GM12875 (cell line): ENCODE measurements at regions not wholly inside any gene's neighbourhood (a gene's known extent, or its start where the extent isn't known, plus 50 kb on each side); places are given as distances from the start of the nearest gene placed in this dataset.

Experiments used
- H3K4me3 ChIP-seq: one replicate; pipeline ENCODE4 v1.5.1; 2011; ENCODE audit warnings: low read depth, low read length, control low read depth
- TF ChIP-seq, protein P1 (sequence below): IDR thresholded peaks from 2 replicates; pipeline ENCODE4 v1.5.1; 2011; ENCODE audit warnings: low read depth, mild to moderate bottlenecking, control low read depth, inconsistent platforms, low read length, moderate library complexity, borderline replicate concordance; ENCODE audit not compliant: insufficient read depth

- H3K4me3 ChIP-seq = no peak overlapping the region
- TF ChIP-seq, protein P1, sequence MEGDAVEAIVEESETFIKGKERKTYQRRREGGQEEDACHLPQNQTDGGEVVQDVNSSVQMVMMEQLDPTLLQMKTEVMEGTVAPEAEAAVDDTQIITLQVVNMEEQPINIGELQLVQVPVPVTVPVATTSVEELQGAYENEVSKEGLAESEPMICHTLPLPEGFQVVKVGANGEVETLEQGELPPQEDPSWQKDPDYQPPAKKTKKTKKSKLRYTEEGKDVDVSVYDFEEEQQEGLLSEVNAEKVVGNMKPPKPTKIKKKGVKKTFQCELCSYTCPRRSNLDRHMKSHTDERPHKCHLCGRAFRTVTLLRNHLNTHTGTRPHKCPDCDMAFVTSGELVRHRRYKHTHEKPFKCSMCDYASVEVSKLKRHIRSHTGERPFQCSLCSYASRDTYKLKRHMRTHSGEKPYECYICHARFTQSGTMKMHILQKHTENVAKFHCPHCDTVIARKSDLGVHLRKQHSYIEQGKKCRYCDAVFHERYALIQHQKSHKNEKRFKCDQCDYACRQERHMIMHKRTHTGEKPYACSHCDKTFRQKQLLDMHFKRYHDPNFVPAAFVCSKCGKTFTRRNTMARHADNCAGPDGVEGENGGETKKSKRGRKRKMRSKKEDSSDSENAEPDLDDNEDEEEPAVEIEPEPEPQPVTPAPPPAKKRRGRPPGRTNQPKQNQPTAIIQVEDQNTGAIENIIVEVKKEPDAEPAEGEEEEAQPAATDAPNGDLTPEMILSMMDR = no peak
These were observed 180.8 kb upstream of the BCOR start for GRCh38 chrX:40278340-40279090.

GRCh38 chrX:40277672-40278071, 179.9 kb upstream of the BCOR start:
- no peak overlapping the region for H3K4me3 ChIP-seq
- TF ChIP-seq, protein P1 = no peak

DNA sequence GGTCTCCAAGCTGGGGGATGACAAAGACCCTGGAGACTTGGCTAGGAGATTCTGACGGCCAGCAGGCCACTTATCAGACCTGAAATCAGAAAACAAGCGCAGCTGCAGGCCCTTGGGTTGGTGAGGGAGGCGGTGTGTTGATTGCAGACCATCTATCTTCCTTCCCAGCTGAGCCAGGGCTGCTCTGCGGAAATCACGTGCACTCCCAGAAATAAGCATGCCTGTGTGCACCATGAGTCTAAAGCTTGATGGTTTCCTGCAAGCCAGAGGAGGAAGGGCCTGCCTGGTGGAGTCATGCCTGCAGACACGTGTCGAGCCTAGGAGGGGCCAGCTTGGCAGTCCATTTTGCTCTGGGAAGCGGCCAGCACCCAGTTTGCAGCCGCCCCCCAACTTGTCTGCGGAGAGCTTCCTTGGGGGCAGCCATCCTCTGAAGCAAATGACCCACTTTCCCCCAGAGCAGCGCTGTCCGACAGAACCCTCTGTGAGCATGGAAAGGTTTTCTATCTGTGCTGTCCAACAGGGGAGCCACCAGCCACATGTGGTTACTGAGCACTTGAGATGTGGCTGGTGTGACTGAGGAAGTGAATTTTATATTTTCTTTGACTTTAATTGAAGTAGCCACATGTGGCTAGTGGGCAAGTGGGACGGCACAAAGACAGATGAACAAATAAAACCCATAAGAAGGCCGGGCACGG, 175.7 kb upstream of the BCOR start:
- TF ChIP-seq, protein P1 = no peak
- no peak overlapping the region for H3K4me3 ChIP-seq

GRCh38 chrX:40272776-40273175, 175.0 kb upstream of the BCOR start:
- TF ChIP-seq, protein P1 = no peak
- H3K4me3 ChIP-seq = no peak overlapping the region

DNA sequence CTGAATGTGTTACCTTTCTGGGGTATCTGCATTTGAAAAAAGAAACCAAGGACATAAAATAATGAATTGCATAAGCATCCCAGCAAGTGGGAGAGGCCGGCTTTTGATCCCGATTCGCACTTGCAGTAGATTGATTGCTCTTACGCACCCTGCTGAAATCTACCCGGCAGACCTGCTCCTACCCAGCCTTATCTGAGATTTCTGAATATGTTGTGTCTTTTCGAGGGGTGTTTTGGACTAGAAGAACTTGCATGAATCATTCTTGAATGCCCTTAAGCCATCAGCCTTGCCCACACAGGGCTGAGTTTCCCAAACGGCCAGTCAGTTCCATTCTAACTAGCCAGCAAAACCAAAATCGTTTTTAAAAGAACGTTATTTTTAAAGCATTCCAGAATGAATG, 174.4 kb upstream of the BCOR start:
- TF ChIP-seq, protein P1 = no peak
- H3K4me3 ChIP-seq = no peak overlapping the region

GRCh38 chrX:40268188-40268520, 170.4 kb upstream of the BCOR start:
- TF ChIP-seq, protein P1 = no peak
- no peak overlapping the region for H3K4me3 ChIP-seq
